AG10803 (cell line): ENCODE measurements at regions not wholly inside any gene's neighbourhood (a gene's known extent, or its start where the extent isn't known, plus 50 kb on each side); places are given as distances from the start of the nearest gene placed in this dataset.

Experiments
- DNase-seq: peaks from one replicate; pipeline ENCODE4 v3.0.0; 2010; ENCODE audit warnings: low read depth
- H3K4me3 ChIP-seq: 2 replicates; pipeline ENCODE4 v1.5.1; 2011; ENCODE audit warnings: mild to moderate bottlenecking, low read length, control low read depth
- CTCF ChIP-seq: conservative IDR thresholded peaks from 2 replicates; pipeline ENCODE4 v1.5.1; 2011; ENCODE audit warnings: mild to moderate bottlenecking, low read length, control low read depth, inconsistent platforms

- no peak for TF ChIP-seq CTCF
These were observed 1277.4 kb downstream of the LRFN5 start for GRCh38 chr14:42884100-42884499.

DNA sequence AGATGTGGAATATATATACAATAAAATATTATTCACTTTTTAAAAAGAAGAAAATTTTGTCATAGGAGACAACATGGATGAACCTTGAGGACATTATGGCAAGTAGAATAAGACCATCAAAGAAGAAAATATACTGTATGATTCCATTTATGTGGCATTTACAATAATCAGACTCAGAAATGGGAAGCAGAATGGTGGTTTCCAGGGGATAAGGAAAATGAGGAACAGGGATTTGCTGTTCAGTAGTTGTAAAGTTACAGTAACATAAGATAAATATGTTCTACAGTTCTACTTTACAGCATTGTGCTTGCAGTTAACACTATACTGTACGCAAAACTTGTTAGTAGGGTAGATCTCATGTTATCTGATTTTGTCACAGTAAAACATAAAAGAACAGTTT lies 1271.0 kb downstream of the LRFN5 start:
- no peak for TF ChIP-seq CTCF
- DNase-seq = no peak
- no peak overlapping the region for H3K4me3 ChIP-seq

More at GRCh38 chr14:42884100-42884499, 1277.4 kb downstream of the LRFN5 start:
- no peak overlapping the region for H3K4me3 ChIP-seq
- no peak for DNase-seq

DNA sequence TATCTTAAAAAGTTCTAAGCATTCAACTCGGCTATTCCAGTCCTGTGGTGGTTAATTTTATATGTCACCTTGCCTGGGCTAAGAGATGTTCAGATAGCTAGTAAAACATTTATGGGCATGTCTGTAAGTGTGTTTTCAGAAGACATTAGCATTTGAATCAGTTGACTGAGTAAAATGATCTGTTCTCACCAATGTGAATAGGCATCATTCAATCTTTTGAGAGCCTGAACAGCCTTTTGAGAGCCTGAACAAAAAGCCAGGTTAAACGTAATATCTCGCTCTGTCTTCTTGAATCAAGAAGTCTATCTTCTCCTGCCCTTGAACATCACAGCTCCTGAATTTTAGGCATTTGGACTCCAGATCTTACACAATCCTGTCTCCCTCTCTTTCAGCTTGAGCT lies 1266.1 kb downstream of the LRFN5 start:
- H3K4me3 ChIP-seq = no peak overlapping the region
- no peak for TF ChIP-seq CTCF
- no peak for DNase-seq

GRCh38 chr14:42869681-42870080 lies 1263.0 kb downstream of the LRFN5 start:
- H3K4me3 ChIP-seq = no peak overlapping the region
- no peak for DNase-seq
- TF ChIP-seq CTCF = no peak

GRCh38 chr14:42862114-42862513 lies 1255.4 kb downstream of the LRFN5 start:
- TF ChIP-seq CTCF = no peak
- H3K4me3 ChIP-seq = no peak overlapping the region
- DNase-seq = no peak

DNA sequence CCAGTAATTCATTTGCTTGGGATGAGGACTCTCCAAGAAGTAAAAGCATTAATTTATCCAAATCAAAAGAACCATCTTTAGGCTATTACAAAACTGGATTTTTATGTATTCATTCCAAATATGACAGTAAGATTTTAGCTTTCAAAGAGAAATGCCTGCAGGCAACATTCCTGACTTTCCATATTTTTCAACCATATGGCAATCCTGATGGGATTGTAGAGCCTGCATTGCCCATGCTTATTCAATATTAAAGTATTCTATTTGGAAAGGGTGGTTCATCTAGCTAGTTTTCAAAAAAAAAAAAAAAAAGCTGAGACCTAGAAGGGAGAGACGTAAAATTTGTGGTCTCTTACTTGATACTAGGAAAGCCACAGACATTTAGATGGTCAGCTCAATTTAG lies 1253.7 kb downstream of the LRFN5 start:
- no peak overlapping the region for H3K4me3 ChIP-seq
- TF ChIP-seq CTCF = no peak
- DNase-seq = no peak

GRCh38 chr14:42856106-42856505 lies 1249.4 kb downstream of the LRFN5 start:
- no peak overlapping the region for H3K4me3 ChIP-seq
- no peak for TF ChIP-seq CTCF
- DNase-seq = no peak
